ENCODE measurements at regions not wholly inside any gene's neighbourhood (a gene's known extent, or its start where the extent isn't known, plus 50 kb on each side); places are given as distances from the start of the nearest gene placed in this dataset.

GRCh38 chr1:78289603-78290002 lies 201.2 kb upstream of the PTGFR start:
- Histone ChIP-seq H3K36me3 (no peaks in the 10 kb centered on the region), H3K4me1 (replicated peaks) (no peaks in the 10 kb centered on the region), H3K27ac (no peak overlapping the region), H3K4me3 (no peak overlapping the region), H3K9me3 (no peaks in the 10 kb centered on the region), H3K27me3 (replicated peaks; ENCODE audit: insufficient read depth) (no peaks in the 10 kb centered on the region)
- intact Hi-C loops (cut with DNase I), result no loop called here
- 55% methylated on average over 1 of the region's 1 CpG for WGBS
- no peak for DNase-seq (ENCODE audit: low spot score)
- TF ChIP-seq POLR2A (IDR thresholded peaks at IDR 0.05) (no peak), POLR2AphosphoS5 (IDR thresholded peaks at IDR 0.05) (no peak), CTCF (IDR thresholded peaks at IDR 0.05) (no peak)

- Histone ChIP-seq H3K4me1 (replicated peaks) (no peaks in the 10 kb centered on the region), H3K9me3 (no peaks in the 10 kb centered on the region), H3K36me3 (no peaks in the 10 kb centered on the region), H3K4me3 (no peak overlapping the region), H3K27me3 (replicated peaks; ENCODE audit: insufficient read depth) (no peaks in the 10 kb centered on the region), H3K27ac (no peak overlapping the region)
- TF ChIP-seq CTCF (IDR thresholded peaks at IDR 0.05) (no peak), POLR2A (IDR thresholded peaks at IDR 0.05) (no peak), POLR2AphosphoS5 (IDR thresholded peaks at IDR 0.05) (no peak)
- intact Hi-C loops (cut with DNase I), result no loop called here
- DNase-seq (ENCODE audit: low spot score), result no peak
- WGBS, result 76% methylated on average over 2 of the region's 2 CpGs
These were observed 199.4 kb upstream of the PTGFR start for GRCh38 chr1:78291418-78291817.

GRCh38 chr1:78291872-78292271 lies 198.9 kb upstream of the PTGFR start:
- H3K27ac ChIP-seq, result no peak overlapping the region
- H3K36me3 ChIP-seq, result no peaks in the 10 kb centered on the region
- intact Hi-C loops (cut with DNase I), result no loop called here
- no peaks in the 10 kb centered on the region for H3K27me3 ChIP-seq (replicated peaks; ENCODE audit: insufficient read depth)
- H3K4me1 ChIP-seq (replicated peaks), result no peaks in the 10 kb centered on the region
- TF ChIP-seq CTCF (IDR thresholded peaks at IDR 0.05) (no peak), POLR2AphosphoS5 (IDR thresholded peaks at IDR 0.05) (no peak), POLR2A (IDR thresholded peaks at IDR 0.05) (no peak)
- no peaks in the 10 kb centered on the region for H3K9me3 ChIP-seq
- H3K4me3 ChIP-seq, result no peak overlapping the region
- no peak for DNase-seq (ENCODE audit: low spot score)

GRCh38 chr1:78292361-78292760 lies 198.4 kb upstream of the PTGFR start:
- 66% methylated on average over 3 of the region's 3 CpGs for WGBS

More at GRCh38 chr1:78292361-78292760, 198.4 kb upstream of the PTGFR start:
- intact Hi-C loops (cut with DNase I), result no loop called here
- no peak for TF ChIP-seq CTCF (IDR thresholded peaks at IDR 0.05)
- TF ChIP-seq POLR2AphosphoS5 (IDR thresholded peaks at IDR 0.05), result no peak
- TF ChIP-seq POLR2A (IDR thresholded peaks at IDR 0.05), result no peak
- no peak for DNase-seq (ENCODE audit: low spot score)
- H3K27me3 ChIP-seq (replicated peaks; ENCODE audit: insufficient read depth), result no peaks in the 10 kb centered on the region
- no peak overlapping the region for H3K27ac ChIP-seq
- no peaks in the 10 kb centered on the region for H3K4me1 ChIP-seq (replicated peaks)
- no peaks in the 10 kb centered on the region for H3K9me3 ChIP-seq
- no peak overlapping the region for H3K4me3 ChIP-seq
- no peaks in the 10 kb centered on the region for H3K36me3 ChIP-seq

Data from prostate gland (tissue), 2 donors.